ENCODE measurements at regions not wholly inside any gene's neighbourhood (a gene's known extent, or its start where the extent isn't known, plus 50 kb on each side); places are given as distances from the start of the nearest gene placed in this dataset.

DNA sequence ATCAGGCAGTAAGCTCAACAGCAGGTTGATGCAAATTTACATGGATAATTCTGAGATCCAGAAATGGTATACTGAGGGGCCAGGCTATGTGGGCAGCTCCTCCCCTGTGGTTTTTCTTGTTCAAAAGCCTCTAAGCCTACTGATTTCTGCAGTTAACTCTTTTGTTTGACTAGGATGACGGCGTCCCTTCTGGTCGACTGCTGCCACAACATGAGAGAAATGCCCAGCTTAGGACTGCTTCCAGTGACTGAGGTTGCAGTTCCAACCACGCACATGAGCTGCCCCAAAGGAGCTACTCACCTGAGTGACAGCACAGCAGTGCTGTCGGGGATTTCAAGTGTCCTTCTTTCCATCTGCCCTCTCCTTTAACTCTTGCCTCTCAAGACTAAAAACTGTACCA lies 973.0 kb upstream of the GHITM start:
- Histone ChIP-seq H3K79me2 (ENCODE audit: control insufficient read depth, insufficient read depth, low read length) (no peaks in the 10 kb centered on the region), H4K20me1 (replicated peaks; ENCODE audit: control insufficient read depth, extremely low read depth, insufficient read depth, low read length) (no peaks in the 10 kb centered on the region), H3K4me1 (ENCODE audit: control insufficient read depth, extremely low read depth, insufficient read depth, low read length) (no peaks in the 10 kb centered on the region), H3K36me3 (ENCODE audit: control insufficient read depth in 2 of 2, extremely low read depth in 1 of 2, insufficient read depth in 2 of 2, low read length in 2 of 2) (no peaks in the 10 kb centered on the region), H3K4me3 (replicated peaks in 1 of 3; ENCODE audit: insufficient read depth in 1 of 3, low read depth in 1 of 3, low read length in 3 of 3) (no peak overlapping the region), H3K9ac (replicated peaks; ENCODE audit: extremely low read depth, insufficient read depth, low read length) (no peak overlapping the region), H3K9me3 (replicated peaks; ENCODE audit: control insufficient read depth, insufficient read depth, low read length) (no peaks in the 10 kb centered on the region), H3K4me2 (ENCODE audit: insufficient read depth, low read length) (no peak overlapping the region), H3K9me1 (replicated peaks; ENCODE audit: control insufficient read depth, extremely low read depth, insufficient read depth, low read length) (no peaks in the 10 kb centered on the region), H2AFZ (ENCODE audit: low read depth, low read length) (no peak overlapping the region), H3K27ac (ENCODE audit: insufficient read depth, low read depth, low read length) (no peak overlapping the region), H3K27me3 (ENCODE audit: control insufficient read depth in 2 of 2, insufficient read depth in 2 of 2, low read length in 2 of 2) (no peaks in the 10 kb centered on the region)
- dilution Hi-C loops (cut with MboI; ENCODE audit: extremely low pct_ligation_motif_present, low sequenced_read_pairs) (no loop called here), intact Hi-C loops (cut with micrococcal nuclease) (no loop called here)
- DNase-seq (ENCODE audit: low read depth, low spot score): no peak
- ChIA-PET CTCF (interaction anchor here (0.9 kb wide), 1 partner anchor 705 kb away, joined by 3 read pairs; no protein-coding TSS in a partner anchor), POLR2A (no interaction called here)
- no peak for TF ChIP-seq GATA2 (IDR thresholded peaks at IDR 0.05; ENCODE audit: insufficient read depth, insufficient read length, low read depth, low read length)
- TF ChIP-seq, protein P1, sequence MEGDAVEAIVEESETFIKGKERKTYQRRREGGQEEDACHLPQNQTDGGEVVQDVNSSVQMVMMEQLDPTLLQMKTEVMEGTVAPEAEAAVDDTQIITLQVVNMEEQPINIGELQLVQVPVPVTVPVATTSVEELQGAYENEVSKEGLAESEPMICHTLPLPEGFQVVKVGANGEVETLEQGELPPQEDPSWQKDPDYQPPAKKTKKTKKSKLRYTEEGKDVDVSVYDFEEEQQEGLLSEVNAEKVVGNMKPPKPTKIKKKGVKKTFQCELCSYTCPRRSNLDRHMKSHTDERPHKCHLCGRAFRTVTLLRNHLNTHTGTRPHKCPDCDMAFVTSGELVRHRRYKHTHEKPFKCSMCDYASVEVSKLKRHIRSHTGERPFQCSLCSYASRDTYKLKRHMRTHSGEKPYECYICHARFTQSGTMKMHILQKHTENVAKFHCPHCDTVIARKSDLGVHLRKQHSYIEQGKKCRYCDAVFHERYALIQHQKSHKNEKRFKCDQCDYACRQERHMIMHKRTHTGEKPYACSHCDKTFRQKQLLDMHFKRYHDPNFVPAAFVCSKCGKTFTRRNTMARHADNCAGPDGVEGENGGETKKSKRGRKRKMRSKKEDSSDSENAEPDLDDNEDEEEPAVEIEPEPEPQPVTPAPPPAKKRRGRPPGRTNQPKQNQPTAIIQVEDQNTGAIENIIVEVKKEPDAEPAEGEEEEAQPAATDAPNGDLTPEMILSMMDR (IDR thresholded peaks at IDR 0.05; ENCODE audit: extremely low read depth in 1 of 2, insufficient read depth in 1 of 2, low read depth in 1 of 2, low read length in 2 of 2): peak in 1 of 2 donors; percentile 5
- no peak for TF ChIP-seq POLR2AphosphoS5 (IDR thresholded peaks at IDR 0.05; ENCODE audit: insufficient read depth, low read depth, low read length)
- no TSS peak for BruUV-seq (replicated peaks)
- FAIRE-seq: no peak

DNA sequence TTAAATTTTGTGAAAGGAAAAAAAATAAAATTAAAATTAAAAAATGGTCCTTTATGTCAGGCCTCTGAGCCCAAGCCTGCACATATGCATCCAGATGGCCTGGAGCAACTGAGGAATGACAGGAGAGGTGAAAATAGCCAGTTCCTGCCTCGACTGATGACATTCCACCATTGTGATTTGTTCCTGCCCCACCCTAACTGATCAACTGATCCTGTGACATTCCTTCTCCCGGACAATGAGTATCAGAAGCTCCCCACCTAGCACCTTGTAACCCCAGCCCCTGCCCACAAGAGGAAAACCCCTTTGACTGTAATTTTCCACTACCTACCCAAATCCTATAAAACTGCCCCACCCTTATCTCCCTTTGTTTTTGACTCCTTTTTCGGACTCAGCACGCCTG lies 972.2 kb upstream of the GHITM start:
- dilution Hi-C loops (cut with MboI; ENCODE audit: extremely low pct_ligation_motif_present, low sequenced_read_pairs) (no loop called here), intact Hi-C loops (cut with micrococcal nuclease) (no loop called here)
- BruUV-seq (replicated peaks): no TSS peak
- H3K36me3 ChIP-seq (ENCODE audit: control insufficient read depth in 2 of 2, extremely low read depth in 1 of 2, insufficient read depth in 2 of 2, low read length in 2 of 2): no peaks in the 10 kb centered on the region
- no peak overlapping the region for H3K4me3 ChIP-seq (replicated peaks in 1 of 3; ENCODE audit: insufficient read depth in 1 of 3, low read depth in 1 of 3, low read length in 3 of 3)
- no peaks in the 10 kb centered on the region for H3K27me3 ChIP-seq (ENCODE audit: control insufficient read depth in 2 of 2, insufficient read depth in 2 of 2, low read length in 2 of 2)
- H2AFZ ChIP-seq (ENCODE audit: low read depth, low read length): no peak overlapping the region
- no peak for FAIRE-seq
- no peaks in the 10 kb centered on the region for H3K9me1 ChIP-seq (replicated peaks; ENCODE audit: control insufficient read depth, extremely low read depth, insufficient read depth, low read length)
- POLR2A ChIA-PET: no interaction called here
- no peak overlapping the region for H3K9ac ChIP-seq (replicated peaks; ENCODE audit: extremely low read depth, insufficient read depth, low read length)
- CTCF ChIA-PET: no interaction called here
- no peak overlapping the region for H3K27ac ChIP-seq (ENCODE audit: insufficient read depth, low read depth, low read length)
- no peak overlapping the region for H3K4me2 ChIP-seq (ENCODE audit: insufficient read depth, low read length)
- no peak for DNase-seq (ENCODE audit: low read depth, low spot score)
- no peaks in the 10 kb centered on the region for H3K79me2 ChIP-seq (ENCODE audit: control insufficient read depth, insufficient read depth, low read length)
- H3K9me3 ChIP-seq (replicated peaks; ENCODE audit: control insufficient read depth, insufficient read depth, low read length): no peaks in the 10 kb centered on the region
- no peak for TF ChIP-seq POLR2A (IDR thresholded peaks at IDR 0.05; ENCODE audit: low read depth, low read length)
- TF ChIP-seq POLR2AphosphoS5 (IDR thresholded peaks at IDR 0.05; ENCODE audit: insufficient read depth, low read depth, low read length): no peak
- no peak for TF ChIP-seq EZH2 (IDR thresholded peaks at IDR 0.05; ENCODE audit: borderline replicate concordance, low read depth, low read length, severe bottlenecking)
- TF ChIP-seq JUN (IDR thresholded peaks at IDR 0.05; ENCODE audit: borderline replicate concordance, insufficient read depth, insufficient read length, low read depth): no peak
- TF ChIP-seq FOS (IDR thresholded peaks at IDR 0.05; ENCODE audit: borderline replicate concordance, insufficient read depth, low read length): no peak
- no peak for TF ChIP-seq MYC (IDR thresholded peaks at IDR 0.05; ENCODE audit: low read depth, low read length)
- TF ChIP-seq, protein P1 (IDR thresholded peaks at IDR 0.05; ENCODE audit: extremely low read depth in 1 of 2, insufficient read depth in 1 of 2, low read depth in 1 of 2, low read length in 2 of 2): no peak
- TF ChIP-seq, protein P2, sequence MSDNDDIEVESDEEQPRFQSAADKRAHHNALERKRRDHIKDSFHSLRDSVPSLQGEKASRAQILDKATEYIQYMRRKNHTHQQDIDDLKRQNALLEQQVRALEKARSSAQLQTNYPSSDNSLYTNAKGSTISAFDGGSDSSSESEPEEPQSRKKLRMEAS (IDR thresholded peaks at IDR 0.05; ENCODE audit: insufficient read depth, insufficient read length): no peak
- TF ChIP-seq GATA2 (IDR thresholded peaks at IDR 0.05; ENCODE audit: insufficient read depth, insufficient read length, low read depth, low read length): no peak
- H3K4me1 ChIP-seq (ENCODE audit: control insufficient read depth, extremely low read depth, insufficient read depth, low read length): no peaks in the 10 kb centered on the region
- H4K20me1 ChIP-seq (replicated peaks; ENCODE audit: control insufficient read depth, extremely low read depth, insufficient read depth, low read length): no peaks in the 10 kb centered on the region

All from endothelial cell of umbilical vein (primary cell).